ENCODE measurements at regions not wholly inside any gene's neighbourhood (a gene's known extent, or its start where the extent isn't known, plus 50 kb on each side); places are given as distances from the start of the nearest gene placed in this dataset.

DNA sequence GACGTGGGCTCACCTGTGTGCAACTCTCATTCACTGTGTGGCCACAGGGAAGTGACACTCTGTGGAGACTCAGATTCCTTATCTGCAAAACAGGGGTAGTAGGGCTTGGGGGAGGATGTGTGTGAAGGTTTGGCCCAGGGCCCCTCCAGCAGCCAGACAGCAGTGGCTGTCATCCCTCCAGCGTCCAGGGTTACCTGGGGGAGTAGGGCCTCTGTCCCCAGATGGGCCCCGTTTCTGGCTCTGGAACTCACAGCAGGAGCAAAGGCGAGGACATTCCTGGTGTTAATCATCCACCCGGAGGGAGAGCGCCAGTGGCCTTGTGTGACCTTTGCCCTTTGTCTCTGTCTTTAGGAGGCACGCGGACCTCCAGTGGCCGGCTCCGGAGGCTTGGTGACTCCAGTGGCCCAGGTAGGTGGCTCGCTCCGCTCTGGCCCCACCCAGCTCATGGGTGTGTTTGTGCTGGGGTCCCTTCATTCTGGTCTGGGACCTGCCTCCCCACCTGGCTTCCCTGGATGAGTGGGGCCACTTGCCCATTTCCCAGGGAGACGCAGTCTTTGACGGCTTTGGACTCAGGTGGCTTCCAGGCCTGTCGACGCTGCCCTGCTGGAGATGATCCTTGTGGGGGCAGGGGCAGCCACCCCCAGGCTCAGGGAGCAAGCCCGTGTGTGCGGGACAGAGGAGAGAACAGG is 166.2 kb downstream of the SEC14L1 start:
- no peak for DNase-seq (ENCODE audit: low read depth, low spot score)
- CTCF ChIA-PET, result no interaction called here
- POLR2A ChIA-PET, result no interaction called here
- no peak overlapping the region for H3K4me3 ChIP-seq (ENCODE audit: low read depth, low read length)
- TF ChIP-seq CTCF (IDR thresholded peaks at IDR 0.05; ENCODE audit: insufficient read depth, low read length, missing control alignments), result no peak

DNA sequence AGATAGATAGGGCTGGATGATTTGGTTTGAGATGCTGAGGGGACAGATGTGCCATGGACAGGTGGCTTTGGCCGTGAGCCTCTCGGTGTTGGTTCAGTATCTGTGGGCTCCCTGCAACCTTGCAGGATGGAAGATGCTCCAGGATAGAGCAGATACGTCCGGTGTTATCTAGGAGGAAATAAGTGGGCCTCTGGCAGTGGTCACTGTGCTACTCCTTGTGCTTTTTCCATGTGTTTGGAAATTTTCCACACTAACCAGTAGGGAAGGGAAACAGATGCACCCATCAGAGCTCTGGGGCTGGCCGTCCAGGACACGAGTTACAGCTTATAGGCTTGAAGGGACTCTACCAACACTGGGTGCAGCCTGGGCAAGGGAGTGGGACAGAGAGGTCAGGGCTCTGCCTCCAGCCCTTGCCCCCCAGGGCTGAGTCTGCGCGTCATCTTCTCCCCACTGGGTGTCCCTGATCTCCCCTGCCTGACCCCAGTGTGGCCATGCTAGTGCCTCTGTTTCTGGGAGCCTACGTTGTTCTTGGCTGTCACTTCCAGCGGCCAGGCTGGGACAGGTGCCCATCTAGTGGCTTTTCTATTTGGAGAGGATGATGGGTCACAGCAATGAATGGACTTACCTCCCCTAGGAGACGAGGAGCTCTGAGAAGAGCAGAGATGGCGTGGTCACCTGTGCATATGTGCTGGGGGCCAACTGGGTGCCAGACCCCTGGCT is 166.9 kb downstream of the SEC14L1 start:
- DNase-seq (ENCODE audit: low read depth, low spot score), result no peak
- ChIA-PET CTCF (no interaction called here), POLR2A (interaction anchor here (2.1 kb wide), 1 partner anchor 14 kb away, joined by 11 read pairs; no protein-coding TSS in a partner anchor)
- TF ChIP-seq CTCF (IDR thresholded peaks at IDR 0.05; ENCODE audit: insufficient read depth, low read length, missing control alignments), result no peak
- no peak overlapping the region for H3K4me3 ChIP-seq (ENCODE audit: low read depth, low read length)

- DNase-seq (ENCODE audit: low read depth, low spot score), result no peak
These were observed 168.3 kb downstream of the SEC14L1 start for GRCh38 chr17:77308861-77309726.

DNA sequence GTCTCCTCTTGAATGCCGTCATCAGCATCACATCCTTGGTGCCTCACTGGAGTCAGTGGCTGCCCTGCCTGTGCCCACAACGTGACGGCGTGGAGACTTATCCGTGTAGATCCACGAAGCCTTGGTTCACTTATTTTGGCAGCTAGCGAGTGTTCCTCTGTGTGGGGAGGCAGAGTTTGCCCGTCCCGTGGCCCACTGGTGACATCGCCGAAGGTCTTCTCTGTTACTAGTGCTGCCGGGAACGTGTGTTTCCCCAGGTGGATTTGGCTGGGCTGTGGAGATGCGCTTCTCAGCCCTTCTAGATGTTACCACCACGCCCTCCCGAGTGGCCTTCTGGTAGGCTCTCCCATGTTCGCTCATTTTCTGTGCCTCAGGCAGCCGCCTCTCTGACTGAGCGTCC is 169.6 kb downstream of the SEC14L1 start:
- CTCF ChIA-PET, result no interaction called here
- TF ChIP-seq CTCF (IDR thresholded peaks at IDR 0.05; ENCODE audit: insufficient read depth, low read length, missing control alignments), result no peak
- no peak overlapping the region for H3K4me3 ChIP-seq (ENCODE audit: low read depth, low read length)
- POLR2A ChIA-PET, result no interaction called here
- DNase-seq (ENCODE audit: low read depth, low spot score), result no peak

More at GRCh38 chr17:77308861-77309726, 168.3 kb downstream of the SEC14L1 start:
- CTCF ChIA-PET, result interaction anchor here (1.0 to 1.5 kb wide), 3 partner anchors 13 to 222 kb away, joined by 3 to 5 read pairs (median 3); no protein-coding TSS in a partner anchor
- POLR2A ChIA-PET, result interaction anchor here (0.7 to 2.1 kb wide), 5 partner anchors 10 to 572 kb away, joined by 3 to 11 read pairs (median 3); partner anchors contain the start of gene SRSF2
- TF ChIP-seq CTCF (IDR thresholded peaks at IDR 0.05; ENCODE audit: insufficient read depth, low read length, missing control alignments), result no peak
- H3K4me3 ChIP-seq (ENCODE audit: low read depth, low read length), result no peak overlapping the region

- CTCF ChIA-PET, result no interaction called here
- POLR2A ChIA-PET, result no interaction called here
- DNase-seq (ENCODE audit: low read depth, low spot score), result no peak
- TF ChIP-seq CTCF (IDR thresholded peaks at IDR 0.05; ENCODE audit: insufficient read depth, low read length, missing control alignments), result no peak
- no peak overlapping the region for H3K4me3 ChIP-seq (ENCODE audit: low read depth, low read length)
These were observed 170.7 kb downstream of the SEC14L1 start for GRCh38 chr17:77311371-77311981.

Measured in AG04449 (cell line).